ENCODE measurements at regions not wholly inside any gene's neighbourhood (a gene's known extent, or its start where the extent isn't known, plus 50 kb on each side); places are given as distances from the start of the nearest gene placed in this dataset.

GRCh38 chr13:104404325-104404724 lies 1338.1 kb upstream of the SLC10A2 start:
- TF ChIP-seq CTCF (IDR thresholded peaks at IDR 0.05): no peak

GRCh38 chr13:104389691-104390090 lies 1323.5 kb upstream of the SLC10A2 start:
- no peak for TF ChIP-seq CTCF (IDR thresholded peaks at IDR 0.05)

GRCh38 chr13:104387510-104387909 lies 1321.3 kb upstream of the SLC10A2 start:
- TF ChIP-seq CTCF (IDR thresholded peaks at IDR 0.05): no peak

- TF ChIP-seq CTCF (IDR thresholded peaks at IDR 0.05): no peak
Observed at GRCh38 chr13:104385404-104385803, 1319.2 kb upstream of the SLC10A2 start.

- no peak for TF ChIP-seq CTCF (IDR thresholded peaks at IDR 0.05)
Observed at GRCh38 chr13:104382951-104383350, 1316.7 kb upstream of the SLC10A2 start.

GRCh38 chr13:104376588-104376987 lies 1310.4 kb upstream of the SLC10A2 start:
- TF ChIP-seq CTCF (IDR thresholded peaks at IDR 0.05): no peak

GRCh38 chr13:104375614-104376013 lies 1309.4 kb upstream of the SLC10A2 start:
- TF ChIP-seq CTCF (IDR thresholded peaks at IDR 0.05): no peak

GRCh38 chr13:104372095-104372655 lies 1306.0 kb upstream of the SLC10A2 start:
- no peak for TF ChIP-seq CTCF (IDR thresholded peaks at IDR 0.05)
